Prostate gland (tissue), 2 donors: ENCODE measurements at regions not wholly inside any gene's neighbourhood (a gene's known extent, or its start where the extent isn't known, plus 50 kb on each side); places are given as distances from the start of the nearest gene placed in this dataset.

Source experiments
- POLR2A ChIP-seq: fragments of 450-650 bp; IDR thresholded peaks from one replicate; pipeline ENCODE4 v1.6.1; 2016; ENCODE audit warnings: antibody characterized with exemption, mild to moderate bottlenecking
- POLR2AphosphoS5 ChIP-seq: sonication (generic); formaldehyde crosslinking; IDR thresholded peaks from one replicate; pipeline ENCODE4 v1.6.1; 2017; ENCODE audit warnings: antibody characterized with exemption
- TF ChIP-seq, protein P1 (sequence below), 4 experiments: fragments of 200-600 bp in 2 of 4; fragments of 450-650 bp in 2 of 4; sonication (generic) in 2 of 4; IDR thresholded peaks; 1 replicate in 3 of 4; 2 replicates in 1 of 4; pipeline ENCODE4 v1.5.1; 2016 to 2019; ENCODE audit warnings: antibody characterized with exemption in 4 of 4, mild to moderate bottlenecking in 2 of 4, moderate library complexity in 2 of 4

DNA sequence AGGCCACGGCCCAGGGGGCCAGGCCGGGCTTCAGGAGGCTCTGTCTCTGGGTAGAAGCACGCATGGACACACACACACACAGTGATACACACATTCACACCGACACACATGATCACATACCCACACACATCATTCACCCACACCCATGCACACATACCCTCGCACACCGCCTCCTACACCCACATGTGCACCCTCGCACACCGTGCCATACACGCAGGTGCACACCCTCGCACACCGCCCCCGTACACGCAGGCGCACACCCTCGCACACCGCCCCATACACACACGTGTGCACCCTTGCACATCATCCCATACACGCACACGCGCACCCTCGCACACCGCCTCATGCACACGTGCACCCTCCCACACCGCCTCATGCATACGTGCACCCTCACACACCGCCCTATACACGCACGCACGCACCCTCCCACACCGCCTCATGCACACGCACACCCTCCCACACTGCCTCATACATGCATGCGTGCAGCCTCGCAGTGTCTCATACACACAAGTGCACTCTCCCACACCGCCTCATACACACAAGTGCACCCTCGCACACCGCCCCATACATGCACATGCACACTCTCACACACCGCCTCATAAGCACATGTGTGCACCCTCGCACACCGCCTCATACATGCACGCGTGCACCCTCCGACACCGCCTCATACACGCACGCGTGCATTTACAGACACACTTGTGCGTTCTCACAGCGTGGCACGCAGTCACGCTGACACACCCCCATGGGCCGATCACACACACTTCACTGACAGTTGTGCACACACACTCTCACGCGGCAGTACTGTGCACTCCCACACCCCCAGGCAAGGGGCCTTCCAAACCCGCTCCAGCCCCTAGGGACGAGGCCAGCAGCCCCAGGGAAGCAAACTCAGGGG lies 128.1 kb downstream of the SIK1 start:
- TF ChIP-seq, protein P1, sequence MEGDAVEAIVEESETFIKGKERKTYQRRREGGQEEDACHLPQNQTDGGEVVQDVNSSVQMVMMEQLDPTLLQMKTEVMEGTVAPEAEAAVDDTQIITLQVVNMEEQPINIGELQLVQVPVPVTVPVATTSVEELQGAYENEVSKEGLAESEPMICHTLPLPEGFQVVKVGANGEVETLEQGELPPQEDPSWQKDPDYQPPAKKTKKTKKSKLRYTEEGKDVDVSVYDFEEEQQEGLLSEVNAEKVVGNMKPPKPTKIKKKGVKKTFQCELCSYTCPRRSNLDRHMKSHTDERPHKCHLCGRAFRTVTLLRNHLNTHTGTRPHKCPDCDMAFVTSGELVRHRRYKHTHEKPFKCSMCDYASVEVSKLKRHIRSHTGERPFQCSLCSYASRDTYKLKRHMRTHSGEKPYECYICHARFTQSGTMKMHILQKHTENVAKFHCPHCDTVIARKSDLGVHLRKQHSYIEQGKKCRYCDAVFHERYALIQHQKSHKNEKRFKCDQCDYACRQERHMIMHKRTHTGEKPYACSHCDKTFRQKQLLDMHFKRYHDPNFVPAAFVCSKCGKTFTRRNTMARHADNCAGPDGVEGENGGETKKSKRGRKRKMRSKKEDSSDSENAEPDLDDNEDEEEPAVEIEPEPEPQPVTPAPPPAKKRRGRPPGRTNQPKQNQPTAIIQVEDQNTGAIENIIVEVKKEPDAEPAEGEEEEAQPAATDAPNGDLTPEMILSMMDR (IDR thresholded peaks at IDR 0.05): no peak
- TF ChIP-seq POLR2A (no peak), POLR2AphosphoS5 (no peak)
